Esophagus squamous epithelium (tissue), 5 donors: ENCODE measurements at regions not wholly inside any gene's neighbourhood (a gene's known extent, or its start where the extent isn't known, plus 50 kb on each side); places are given as distances from the start of the nearest gene placed in this dataset.

Source experiments
- DNase-seq: peaks from one replicate; lab custom pipeline; 2025; lab: John Stamatoyannopoulos, UW
- H3K27ac ChIP-seq, 4 donors: fragments of 200-600 bp; sonication (generic); one replicate each; pipeline ENCODE4 v1.5.1; 2016 to 2019; ENCODE audit warnings: mild to moderate bottlenecking in 1 of 4
- H3K27me3 ChIP-seq, 4 donors: fragments of 200-600 bp; sonication (generic); 1 replicate in 3 of 4; 2 replicates in 1 of 4; pipeline versions ENCODE4 v1.5.1 to v1.6.0; 2017 to 2021; ENCODE audit warnings: antibody characterized with exemption in 1 of 4
- H3K36me3 ChIP-seq, 3 donors: fragments of 200-600 bp; sonication (generic); one replicate each; pipeline ENCODE4 v1.5.1; 2016 to 2019
- H3K4me1 ChIP-seq, 3 donors: fragments of 200-600 bp; sonication (generic); one replicate each; pipeline ENCODE4 v1.5.1; 2017 to 2019
- H3K4me3 ChIP-seq, 4 donors: fragments of 200-600 bp; sonication (generic); 1 replicate in 3 of 4; 2 replicates in 1 of 4; pipeline ENCODE4 v1.5.1; 2016 to 2019; ENCODE audit warnings: mild to moderate bottlenecking in 2 of 4, moderate library complexity in 1 of 4
- H3K9me3 ChIP-seq, 3 donors: fragments of 200-600 bp; sonication (generic); one replicate each; pipeline ENCODE4 v1.5.1; 2016 to 2019
- CTCF ChIP-seq, 6 experiments: fragments of 450-650 bp in 4 of 6; fragments of 200-600 bp in 2 of 6; sonication (generic) in 2 of 6; IDR thresholded peaks; one replicate each; pipeline ENCODE4 v1.5.1; 2016 to 2019; ENCODE audit warnings: antibody characterized with exemption in 6 of 6, mild to moderate bottlenecking in 4 of 6, moderate library complexity in 4 of 6
- POLR2A ChIP-seq, 4 donors: fragments of 450-650 bp; IDR thresholded peaks; one replicate each; pipeline ENCODE4 v1.6.1; 2017; ENCODE audit warnings: antibody characterized with exemption in 4 of 4, mild to moderate bottlenecking in 4 of 4, moderate library complexity in 3 of 4
- WGBS, 2 donors: methylation state at CpG; one replicate each; pipeline ENCODE4 v1.1.5; 2018; 5-methylcytosine and 5-hydroxymethylcytosine counted together
- intact Hi-C: fragments of 100-400 bp; cut with DNase I; formaldehyde crosslinking; loops from one replicate; pipeline ENCODE4 v1.15.0; 2022
- donor health status: DM: yes; HTN: yes; CAD: no.

GRCh38 chr6:164929408-164929977, 379.9 kb downstream of the C6orf118 start:
- intact Hi-C loops: no loop called here
- no peaks in the 10 kb centered on the region for H3K36me3 ChIP-seq
- no peaks in the 10 kb centered on the region for H3K4me1 ChIP-seq
- DNase-seq: no peak
- WGBS, 2 donors: 66 to 85% methylated on average over 10 to 13 of the region's 13 CpGs
- TF ChIP-seq POLR2A (IDR thresholded peaks at IDR 0.05) (no peak), CTCF (IDR thresholded peaks at IDR 0.05) (no peak)
- H3K27me3 ChIP-seq: no peaks in the 10 kb centered on the region
- H3K27ac ChIP-seq: no peak overlapping the region
- no peak overlapping the region for H3K4me3 ChIP-seq
- no peaks in the 10 kb centered on the region for H3K9me3 ChIP-seq

GRCh38 chr6:164928728-164929407, 380.5 kb downstream of the C6orf118 start:
- WGBS, 2 donors: 60 to 73% methylated on average over 8 of the region's 8 CpGs
- Histone ChIP-seq H3K36me3 (no peaks in the 10 kb centered on the region), H3K4me1 (no peaks in the 10 kb centered on the region), H3K27ac (no peak overlapping the region), H3K4me3 (no peak overlapping the region), H3K9me3 (no peaks in the 10 kb centered on the region), H3K27me3 (no peaks in the 10 kb centered on the region)
- DNase-seq: no peak
- no peak for TF ChIP-seq CTCF (IDR thresholded peaks at IDR 0.05)
- TF ChIP-seq POLR2A (IDR thresholded peaks at IDR 0.05): no peak
- intact Hi-C loops: no loop called here

GRCh38 chr6:164928057-164928727, 381.2 kb downstream of the C6orf118 start:
- Histone ChIP-seq H3K27ac (no peak overlapping the region), H3K36me3 (no peaks in the 10 kb centered on the region), H3K4me3 (no peak overlapping the region), H3K9me3 (no peaks in the 10 kb centered on the region), H3K27me3 (no peaks in the 10 kb centered on the region), H3K4me1 (no peaks in the 10 kb centered on the region)
- 70 to 77% methylated on average over 14 to 17 of the region's 17 CpGs for WGBS, 2 donors
- no peak for DNase-seq
- no peak for TF ChIP-seq POLR2A (IDR thresholded peaks at IDR 0.05)
- TF ChIP-seq CTCF (IDR thresholded peaks at IDR 0.05): no peak
- intact Hi-C loops: no loop called here

- intact Hi-C loops: no loop called here
- H3K4me3 ChIP-seq: no peak overlapping the region
- no peak overlapping the region for H3K27ac ChIP-seq
- peak; percentile 76 to 96 (median 89) for TF ChIP-seq CTCF (IDR thresholded peaks at IDR 0.05)
- TF ChIP-seq POLR2A (IDR thresholded peaks at IDR 0.05): no peak
- no peaks in the 10 kb centered on the region for H3K36me3 ChIP-seq
- H3K4me1 ChIP-seq: no peaks in the 10 kb centered on the region
- no peak for DNase-seq
- no peaks in the 10 kb centered on the region for H3K27me3 ChIP-seq
- 12 to 15% methylated on average over 17 of the region's 17 CpGs for WGBS, 2 donors
- no peaks in the 10 kb centered on the region for H3K9me3 ChIP-seq
Measured at GRCh38 chr6:164927288-164928056, 381.9 kb downstream of the C6orf118 start.
